NB4 (cell line): ENCODE measurements at regions not wholly inside any gene's neighbourhood (a gene's known extent, or its start where the extent isn't known, plus 50 kb on each side); places are given as distances from the start of the nearest gene placed in this dataset.
A peak's percentile ranks its signal among the peaks of the same experiment; 100 is the strongest.

ENCODE experiments used
- CTCF ChIP-seq: IDR thresholded peaks from one replicate; pipeline ENCODE4 v1.5.1; 2012; ENCODE audit warnings: low read depth, low read length
- MYC ChIP-seq: IDR thresholded peaks from 2 replicates; pipeline ENCODE4 v1.6.1; 2011; ENCODE audit warnings: low read depth, low read length
- POLR2A ChIP-seq: IDR thresholded peaks from 2 replicates; pipeline ENCODE4 v1.6.1; 2011; ENCODE audit warnings: mild to moderate bottlenecking; ENCODE audit not compliant: insufficient read length; ENCODE audit errors: extremely low read depth
- TF ChIP-seq, protein P1 (sequence below): IDR thresholded peaks from 2 replicates; pipeline ENCODE4 v1.6.1; 2011; ENCODE audit warnings: low read depth, low read length

DNA sequence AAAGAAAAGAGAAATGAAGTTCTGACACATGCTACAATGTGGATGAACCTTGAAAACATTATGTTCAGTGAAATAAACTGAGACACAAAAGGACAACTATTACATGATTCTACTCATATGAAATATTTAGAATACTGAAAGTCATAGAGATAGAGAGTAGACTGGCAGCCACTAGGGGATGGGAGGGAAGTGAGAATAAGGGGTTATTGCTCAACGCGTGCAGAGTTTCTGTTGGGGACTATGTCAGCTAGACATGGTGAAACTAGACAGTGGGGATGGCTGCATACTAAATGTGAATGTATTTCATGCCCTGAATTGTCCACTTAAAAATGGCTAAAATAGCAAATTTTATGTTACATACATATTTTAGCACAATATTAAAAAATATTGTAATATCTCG, 108.7 kb upstream of the ATL2 start:
- TF ChIP-seq CTCF (peak; percentile 32), POLR2A (no peak), MYC (no peak)
- TF ChIP-seq, protein P1, sequence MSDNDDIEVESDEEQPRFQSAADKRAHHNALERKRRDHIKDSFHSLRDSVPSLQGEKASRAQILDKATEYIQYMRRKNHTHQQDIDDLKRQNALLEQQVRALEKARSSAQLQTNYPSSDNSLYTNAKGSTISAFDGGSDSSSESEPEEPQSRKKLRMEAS, result no peak
